Dermis blood vessel endothelial cell (primary cell): ENCODE measurements at regions not wholly inside any gene's neighbourhood (a gene's known extent, or its start where the extent isn't known, plus 50 kb on each side); places are given as distances from the start of the nearest gene placed in this dataset.

Source experiments
- DNase-seq: peaks from one replicate; pipeline ENCODE4 v3.0.0; 2010

DNA sequence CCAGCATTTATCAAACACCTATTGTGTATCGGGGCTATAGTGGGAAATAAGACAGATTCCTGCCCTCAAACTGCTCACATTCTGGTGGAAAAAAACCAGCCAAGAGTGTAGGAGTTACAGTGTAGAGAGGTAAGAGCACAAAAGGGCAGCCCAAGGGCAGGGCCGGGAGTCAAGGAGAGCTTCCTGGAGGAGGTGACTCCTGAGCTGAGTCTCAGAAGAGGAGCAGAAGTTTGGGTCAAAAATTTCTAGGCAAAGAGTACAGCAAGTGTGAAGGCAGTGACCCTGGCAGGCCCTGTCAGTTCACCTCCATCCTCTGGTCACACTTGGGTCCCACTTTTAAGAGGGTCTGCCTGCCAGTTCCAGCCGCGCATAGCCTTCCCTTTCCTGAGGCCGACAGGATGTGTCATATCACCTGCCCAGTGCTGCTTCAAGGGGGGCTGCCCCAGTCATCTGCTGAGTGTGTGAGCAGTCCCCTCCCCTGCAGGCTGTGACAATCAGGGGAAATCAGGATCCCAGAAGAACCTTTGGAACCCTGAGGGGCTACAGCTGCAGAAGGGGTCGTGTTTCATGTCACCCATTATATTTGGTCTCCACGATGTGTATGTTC lies 118.4 kb downstream of the GLI2 start:
- no peak for DNase-seq

DNA sequence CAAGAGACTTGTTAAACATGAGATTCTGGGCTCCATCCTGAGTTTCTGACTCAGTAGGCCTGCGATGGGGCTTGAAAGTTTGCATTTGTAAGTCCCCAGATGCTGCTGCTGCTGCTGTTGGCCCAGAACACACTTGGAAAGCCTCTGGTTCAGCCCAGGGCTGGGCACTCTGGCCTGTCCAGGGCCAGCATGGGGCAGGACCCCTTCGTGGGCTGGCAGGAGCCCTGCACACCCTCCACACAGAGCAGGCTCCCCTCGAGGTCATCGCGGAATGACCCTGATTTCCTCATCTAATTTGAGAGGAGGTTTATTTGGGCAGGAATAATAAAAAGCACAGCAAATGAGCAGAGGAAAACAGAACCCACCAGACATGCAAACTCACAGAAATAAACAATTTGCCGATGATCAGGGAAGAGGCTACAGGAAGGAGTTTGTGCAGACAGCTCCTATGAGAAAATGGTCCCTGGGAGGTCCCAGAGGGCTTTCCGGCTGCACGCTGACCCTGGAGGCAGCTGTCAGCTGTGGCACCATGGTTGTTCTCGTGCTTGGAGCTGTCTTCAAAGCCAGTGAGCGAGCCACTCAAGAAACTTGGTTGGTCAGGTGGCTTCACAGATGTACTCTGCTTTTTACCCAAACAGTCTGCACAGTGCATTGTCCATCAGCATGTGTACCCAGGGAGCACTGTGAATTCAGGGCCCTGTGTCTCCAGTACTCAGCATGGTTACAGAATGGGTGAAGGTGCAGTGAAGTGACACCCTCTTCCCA lies 119.3 kb downstream of the GLI2 start:
- no peak for DNase-seq

DNA sequence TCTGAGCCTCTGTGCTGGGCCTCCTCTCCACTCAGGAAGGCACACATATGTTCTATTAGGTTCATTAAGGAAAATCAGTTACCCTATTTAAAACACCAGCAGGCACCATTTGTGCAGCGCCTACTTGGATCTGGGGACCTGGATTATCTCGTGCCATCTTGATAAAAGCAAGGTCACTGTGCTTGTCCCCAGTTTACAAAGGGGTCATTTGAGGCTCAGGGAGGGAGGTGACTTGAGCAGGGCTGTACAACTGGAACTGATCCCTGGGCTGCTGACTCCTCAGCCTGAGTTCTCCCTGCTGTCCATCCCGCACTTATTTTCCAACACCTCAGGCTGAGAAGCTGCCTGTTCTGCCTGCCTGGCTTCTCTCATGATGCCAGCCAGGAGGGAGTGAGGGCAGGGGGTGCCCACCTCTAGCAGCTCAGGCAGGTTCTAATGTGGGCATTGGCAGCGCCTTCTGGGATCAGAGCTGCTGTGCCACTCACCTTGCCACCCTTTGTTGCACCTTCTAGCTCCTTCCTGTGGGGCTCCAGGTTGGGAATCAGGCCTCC lies 120.3 kb downstream of the GLI2 start:
- DNase-seq, result no peak

DNA sequence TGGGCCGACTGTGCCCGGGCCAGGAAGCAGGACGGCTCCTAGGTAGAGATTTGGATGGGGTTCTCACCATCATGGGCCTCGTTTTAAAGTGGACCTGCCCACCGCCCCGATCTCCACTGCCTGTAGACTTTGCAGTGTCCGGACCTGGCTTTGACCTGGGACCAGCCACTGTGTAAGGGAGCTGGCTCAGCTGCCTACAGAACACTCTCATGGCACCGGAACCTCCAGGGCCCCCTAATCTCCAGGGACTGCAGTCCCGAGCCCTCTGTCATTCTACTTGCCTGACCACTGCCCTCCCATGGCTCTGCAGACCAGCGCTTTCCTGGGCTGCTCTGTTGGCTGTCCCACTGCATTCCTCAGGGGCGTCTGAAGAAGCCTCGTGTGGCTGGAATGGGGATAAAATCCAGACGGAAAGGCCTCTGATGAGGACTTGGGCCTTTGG lies 120.8 kb downstream of the GLI2 start:
- DNase-seq, result no peak

DNA sequence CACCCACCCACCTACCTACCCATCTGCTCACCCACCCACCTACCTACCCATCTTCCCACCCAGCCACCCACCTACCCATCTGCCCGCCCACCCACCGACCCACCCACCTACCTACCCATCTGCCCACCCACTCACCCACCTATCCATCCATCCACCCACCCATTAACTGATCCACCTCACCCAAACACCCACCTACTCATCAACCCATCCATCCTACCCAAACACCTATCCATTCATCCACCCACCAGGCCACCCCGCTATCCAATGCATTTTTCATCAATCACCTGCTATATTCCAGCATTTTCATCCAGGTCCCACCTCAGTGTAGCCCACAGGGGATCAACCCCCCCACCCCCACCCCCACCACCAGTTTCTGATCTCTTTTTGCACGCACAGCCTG lies 121.8 kb downstream of the GLI2 start:
- no peak for DNase-seq

DNA sequence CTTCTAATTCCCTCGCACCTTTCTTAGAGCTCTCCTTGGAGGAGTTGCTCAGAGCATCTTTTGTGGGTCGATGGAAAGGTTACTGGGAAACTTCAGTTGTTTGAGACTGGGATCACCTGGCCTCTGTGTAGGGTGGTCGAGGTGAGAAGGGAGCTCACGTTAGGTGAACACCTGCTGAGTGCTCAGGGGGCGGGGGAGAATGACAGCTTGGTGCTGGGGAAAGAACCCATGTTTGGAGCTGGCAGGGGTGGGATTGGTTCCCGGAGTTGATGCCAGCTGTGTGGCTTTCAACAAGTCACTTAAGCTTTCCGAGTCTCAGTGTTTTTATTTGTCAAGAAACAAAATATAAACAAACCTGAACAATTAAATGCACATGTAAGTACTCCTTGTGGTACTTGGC lies 122.3 kb downstream of the GLI2 start:
- no peak for DNase-seq

GRCh38 chr2:120858361-120859106 lies 122.9 kb downstream of the GLI2 start:
- no peak for DNase-seq

DNA sequence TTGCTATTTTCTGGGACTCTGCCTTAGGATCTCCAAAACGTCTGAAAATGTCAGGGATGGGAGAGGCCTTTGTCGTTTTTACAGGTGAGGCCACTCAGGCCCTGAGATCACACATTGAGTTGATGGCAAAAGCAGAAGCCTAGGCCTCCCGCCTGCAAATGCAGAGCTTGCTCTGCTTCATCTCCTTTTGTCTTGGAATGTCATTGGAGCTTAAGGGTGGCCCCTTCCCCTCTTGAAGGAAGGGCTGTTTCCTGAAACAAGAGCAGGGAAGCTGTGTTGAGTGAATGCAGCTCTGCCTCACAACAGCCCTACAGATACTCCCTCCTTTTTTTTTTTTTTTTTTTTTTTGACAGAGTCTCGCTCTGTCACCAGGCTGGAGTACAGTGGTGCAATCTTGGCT lies 123.5 kb downstream of the GLI2 start:
- no peak for DNase-seq

DNA sequence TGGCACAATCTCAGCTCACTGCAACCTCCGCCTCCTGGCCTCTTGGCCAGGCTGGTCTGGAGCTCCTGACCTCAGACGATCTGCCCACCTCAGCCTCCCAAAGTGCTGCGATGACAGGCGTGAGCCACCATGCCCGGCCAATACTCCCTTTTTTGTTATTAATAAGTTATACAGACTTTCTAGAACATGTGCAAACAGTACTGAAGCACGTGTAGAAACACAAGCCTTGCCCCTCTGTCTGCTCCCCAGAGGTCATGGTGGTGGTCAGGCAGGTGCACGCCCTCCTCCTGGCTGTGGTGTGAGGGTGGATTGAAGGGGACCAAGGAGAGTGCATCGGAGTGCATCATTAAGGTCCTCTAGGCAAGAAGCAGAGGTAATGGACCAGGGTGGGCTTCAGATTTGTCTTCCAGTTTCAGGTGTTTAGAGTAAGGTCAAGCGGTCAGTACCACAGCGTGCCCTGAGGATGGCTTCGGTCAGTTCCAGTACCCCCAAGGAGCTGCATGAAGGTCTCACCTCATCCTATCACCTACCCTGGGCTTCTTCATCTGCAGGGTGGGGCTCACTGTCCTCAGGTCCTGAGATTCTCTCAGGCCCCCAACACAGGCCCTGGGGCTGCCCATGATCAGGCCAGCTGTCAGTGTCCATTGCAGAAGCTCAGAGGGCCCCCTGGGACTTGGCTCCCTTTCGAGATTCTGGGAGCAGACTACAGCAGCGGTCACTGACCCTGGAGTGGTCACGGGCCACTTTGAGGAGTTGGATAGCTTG lies 124.3 kb downstream of the GLI2 start:
- DNase-seq, result no peak

GRCh38 chr2:120860579-120860922 lies 124.9 kb downstream of the GLI2 start:
- DNase-seq, result no peak

DNA sequence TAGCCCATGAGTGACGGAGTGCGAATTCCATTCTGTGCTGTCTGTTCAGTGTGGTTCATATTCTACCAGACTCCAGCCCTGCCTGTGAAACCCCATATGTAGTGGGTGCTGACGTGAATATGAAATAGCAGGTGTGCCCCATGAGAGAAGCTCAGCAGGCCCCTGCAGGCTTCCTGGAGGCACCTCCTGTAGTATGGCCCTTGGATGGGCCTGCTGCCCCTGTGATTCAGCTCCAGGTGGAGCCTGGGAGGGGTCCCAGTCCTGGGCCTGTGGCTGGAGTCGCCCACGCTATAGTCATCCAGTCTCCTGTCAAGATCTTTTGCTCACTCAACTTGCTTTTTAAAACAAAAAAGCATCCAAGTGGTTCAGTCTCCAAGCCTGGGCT lies 125.5 kb downstream of the GLI2 start:
- DNase-seq, result no peak

GRCh38 chr2:120861576-120862191 lies 126.0 kb downstream of the GLI2 start:
- no peak for DNase-seq

GRCh38 chr2:120862201-120863060 lies 126.8 kb downstream of the GLI2 start:
- no peak for DNase-seq

- DNase-seq, result no peak
These were observed 127.5 kb downstream of the GLI2 start for GRCh38 chr2:120863146-120863545.

GRCh38 chr2:120863661-120864320 lies 128.1 kb downstream of the GLI2 start:
- peak; percentile 8 for DNase-seq

DNA sequence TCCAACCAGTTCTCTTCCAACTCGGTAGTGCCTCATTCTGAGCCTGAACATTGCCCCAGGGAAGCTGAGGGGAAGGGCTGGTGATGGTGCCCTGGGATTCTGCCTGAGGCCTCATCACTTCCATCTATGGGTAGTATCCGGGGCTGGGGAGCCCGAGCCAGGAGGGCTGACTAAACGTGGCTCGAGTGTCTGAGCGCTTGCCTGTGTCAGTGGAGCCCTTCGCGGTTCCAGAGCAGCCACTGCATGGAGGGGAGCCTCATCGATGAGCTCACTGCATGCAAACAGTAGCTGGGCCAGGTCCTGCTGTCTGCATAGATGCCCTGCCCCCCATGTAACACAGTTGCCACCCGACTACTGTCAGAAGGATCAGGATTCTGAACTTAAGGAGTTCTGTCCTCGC lies 129.3 kb downstream of the GLI2 start:
- no peak for DNase-seq

DNA sequence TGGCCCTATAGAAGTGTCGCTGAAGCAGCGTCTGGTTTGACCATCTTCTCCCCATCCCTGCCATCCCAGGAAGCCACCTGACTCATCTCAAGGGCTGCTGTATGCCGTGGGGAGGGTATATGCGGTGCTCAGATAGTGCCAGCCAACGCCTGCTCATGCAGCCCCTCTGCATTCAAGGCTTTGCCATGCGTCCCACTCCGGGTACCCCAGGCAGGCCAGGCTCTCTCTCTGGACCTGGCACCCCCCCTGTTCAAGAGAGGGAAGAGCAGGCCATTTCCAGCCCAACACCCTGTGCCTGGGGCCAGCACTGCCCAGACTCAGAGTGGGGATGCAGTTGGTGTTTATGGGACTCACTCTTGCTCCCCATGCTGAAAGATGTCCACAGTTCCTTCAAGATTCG lies 130.0 kb downstream of the GLI2 start:
- no peak for DNase-seq

GRCh38 chr2:120866071-120866470 lies 130.4 kb downstream of the GLI2 start:
- DNase-seq, result no peak

DNA sequence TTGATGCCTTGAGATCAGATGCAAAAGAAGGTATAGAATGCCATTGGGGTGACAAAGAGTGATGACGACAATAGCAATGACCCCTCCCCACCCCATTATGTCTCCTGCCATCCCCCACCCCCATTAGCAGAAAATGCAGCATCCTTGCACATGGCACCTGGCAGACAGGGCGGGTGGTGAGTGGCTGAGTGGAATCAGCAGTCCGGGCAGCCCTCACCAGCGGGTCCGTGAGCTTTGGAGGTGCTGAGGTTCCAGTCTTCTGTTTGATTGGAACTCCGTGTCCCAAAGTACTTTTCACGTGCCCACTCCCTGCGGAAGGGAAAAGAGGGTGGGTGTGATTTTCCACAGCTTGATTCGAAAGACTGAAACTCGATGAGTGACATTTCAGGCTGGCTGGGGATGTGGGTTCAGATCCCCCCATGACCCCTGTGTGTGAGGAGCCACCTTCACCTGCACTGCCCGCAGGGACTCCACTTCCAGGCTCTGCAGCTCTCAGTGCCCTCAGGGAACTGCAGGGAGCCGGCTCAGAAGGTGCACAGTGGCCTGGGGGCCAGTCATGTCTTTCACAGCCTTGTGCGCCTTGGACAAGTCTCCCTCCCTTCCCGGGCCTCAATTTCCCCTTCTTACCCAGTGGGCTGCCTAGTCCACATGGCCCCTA lies 130.9 kb downstream of the GLI2 start:
- DNase-seq, result no peak
